HepG2 (cell line): ENCODE measurements at regions not wholly inside any gene's neighbourhood (a gene's known extent, or its start where the extent isn't known, plus 50 kb on each side); places are given as distances from the start of the nearest gene placed in this dataset.
A peak's percentile ranks its signal among the peaks of the same experiment; 100 is the strongest.

Source experiments
- AFF4 ChIP-seq: sonication (generic); formaldehyde crosslinking; IDR thresholded peaks from 2 replicates; pipeline ENCODE4 v1.4.0; 2020; ENCODE audit warnings: missing genetic modification reagents
- CEBPG ChIP-seq: IDR thresholded peaks from 2 replicates; pipeline ENCODE4 v1.6.1; 2016
- CHD2 ChIP-seq: IDR thresholded peaks from 2 replicates; pipeline ENCODE4 v1.6.1; 2011; ENCODE audit warnings: low read depth, low read length, improper control_type of control experiment
- DBP ChIP-seq: sonication (generic); formaldehyde crosslinking; IDR thresholded peaks from 2 replicates; pipeline ENCODE4 v1.4.0; 2020; ENCODE audit warnings: missing genetic modification reagents; ENCODE audit errors: not compliant biosample characterization
- FLYWCH1 ChIP-seq: sonication (generic); formaldehyde crosslinking; IDR thresholded peaks from 2 replicates; pipeline ENCODE4 v1.8.1; 2023; ENCODE audit warnings: mild to moderate bottlenecking, missing genetic modification reagents
- FOXK1 ChIP-seq: sonication (generic); formaldehyde crosslinking; IDR thresholded peaks from 2 replicates; pipeline ENCODE4 v1.4.0; 2020; ENCODE audit warnings: low read depth, missing genetic modification reagents, borderline replicate concordance
- GPN1 ChIP-seq: sonication (generic); formaldehyde crosslinking; IDR thresholded peaks from 2 replicates; pipeline ENCODE4 v1.5.1; 2020; ENCODE audit warnings: missing genetic modification reagents, borderline replicate concordance
- IRF2 ChIP-seq: IDR thresholded peaks from 2 replicates; pipeline ENCODE4 v1.6.1; 2018; ENCODE audit warnings: missing genetic modification reagents, missing compliant biosample characterization
- KAT2B ChIP-seq: fragments of 150-350 bp; IDR thresholded peaks from 2 replicates; pipeline ENCODE4 v1.6.1; 2014; ENCODE audit warnings: low read depth, low read length, borderline replicate concordance
- KLF9 ChIP-seq: IDR thresholded peaks from 2 replicates; pipeline ENCODE4 v1.6.1; 2016; ENCODE audit warnings: low read depth
- NBN ChIP-seq: fragments of 450-650 bp; conservative IDR thresholded peaks from 2 replicates; pipeline ENCODE4 v1.6.1; 2017
- NCOA1 ChIP-seq: sonication (generic); formaldehyde crosslinking; IDR thresholded peaks from 2 replicates; pipeline ENCODE4 v1.9.0; 2021; ENCODE audit warnings: missing genetic modification reagents
- PITX1 ChIP-seq: sonication (generic); formaldehyde crosslinking; IDR thresholded peaks from 2 replicates; pipeline ENCODE4 v1.5.1; 2020; ENCODE audit warnings: mild to moderate bottlenecking, missing genetic modification reagents
- POLR2A ChIP-seq, 2 experiments: IDR thresholded peaks; 2 replicates each; pipeline ENCODE4 v1.6.1; 2011; ENCODE audit warnings: low read depth in 2 of 2, low read length in 2 of 2, mild to moderate bottlenecking in 1 of 2, moderate library complexity in 1 of 2; ENCODE audit not compliant: insufficient read depth in 1 of 2
- POLR2AphosphoS5 ChIP-seq: IDR thresholded peaks from 2 replicates; pipeline ENCODE4 v1.6.1; 2012; ENCODE audit warnings: low read depth, low read length
- RARA ChIP-seq: IDR thresholded peaks from 2 replicates; pipeline ENCODE4 v1.6.1; 2016; ENCODE audit warnings: missing genetic modification reagents, missing compliant biosample characterization
- RBM22 ChIP-seq: fragments of 200-400 bp; formaldehyde crosslinking; optimal IDR thresholded peaks from 2 replicates; pipeline ENCODE3; 2017; ENCODE audit warnings: mild to moderate bottlenecking, low read length, moderate library complexity
- SIN3B ChIP-seq: fragments of 150-350 bp; IDR thresholded peaks from 2 replicates; pipeline ENCODE4 v1.6.1; 2014; ENCODE audit warnings: low read length
- YY1 ChIP-seq: IDR thresholded peaks from 2 replicates; pipeline ENCODE4 v1.6.1; 2011; ENCODE audit warnings: low read length, low read depth, moderate library complexity, mild to moderate bottlenecking; ENCODE audit not compliant: insufficient read depth, insufficient replicate concordance
- ZFX ChIP-seq: sonication (generic); formaldehyde crosslinking; IDR thresholded peaks from 2 replicates; pipeline ENCODE4 v1.4.0; 2020; ENCODE audit warnings: mild to moderate bottlenecking, low read depth, missing genetic modification reagents, moderate library complexity
- ZNF276 ChIP-seq: sonication (generic); formaldehyde crosslinking; IDR thresholded peaks from 2 replicates; pipeline ENCODE4 v1.4.0; 2020; ENCODE audit warnings: mild to moderate bottlenecking, low read depth, missing genetic modification reagents
- ZNF558 ChIP-seq: sonication (generic); formaldehyde crosslinking; IDR thresholded peaks from 2 replicates; pipeline ENCODE4 v1.9.0; 2022; ENCODE audit warnings: mild to moderate bottlenecking, missing genetic modification reagents, borderline replicate concordance
- ZNF720 ChIP-seq: sonication (generic); formaldehyde crosslinking; IDR thresholded peaks from 2 replicates; pipeline ENCODE4 v1.4.0; 2020; ENCODE audit warnings: missing genetic modification reagents
- ZNF768 ChIP-seq: sonication (generic); formaldehyde crosslinking; IDR thresholded peaks from 2 replicates; pipeline ENCODE4 v1.4.0; 2020; ENCODE audit warnings: missing genetic modification reagents
- ZNF775 ChIP-seq: sonication (generic); formaldehyde crosslinking; IDR thresholded peaks from 2 replicates; pipeline ENCODE4 v1.4.0; 2020; ENCODE audit warnings: missing genetic modification reagents, mild to moderate bottlenecking, moderate library complexity, borderline replicate concordance
- ZZZ3 ChIP-seq: sonication (generic); formaldehyde crosslinking; IDR thresholded peaks from 2 replicates; pipeline ENCODE4 v1.4.0; 2020; ENCODE audit warnings: missing genetic modification reagents, mild to moderate bottlenecking, borderline replicate concordance

GRCh38 chr1:10936998-10937901 lies 75.2 kb upstream of the TARDBP start (continued):
- TF ChIP-seq DBP (CRISPR knock-in tag) = no peak
- no peak for TF ChIP-seq ZNF775 (CRISPR knock-in tag)
- no peak for TF ChIP-seq POLR2AphosphoS5
- TF ChIP-seq CEBPG = no peak
- no peak for TF ChIP-seq NCOA1 (CRISPR knock-in tag)
- TF ChIP-seq KLF9 = no peak
- no peak for TF ChIP-seq AFF4 (CRISPR knock-in tag)
- TF ChIP-seq ZNF558 (CRISPR knock-in tag) = 0 out of 2 replicates have a peak, but pooled peaks have one; percentile 38
- peak; percentile 82 for TF ChIP-seq ZFX (CRISPR knock-in tag)
- TF ChIP-seq KAT2B = no peak
- no peak for TF ChIP-seq SIN3B
- peak; percentile 50; the same call in 1 of the 2 replicates for TF ChIP-seq RARA (CRISPR knock-in tag)
- TF ChIP-seq ZNF768 (CRISPR knock-in tag) = peak; percentile 11; the same call in 1 of the 2 replicates
- no peak for TF ChIP-seq ZNF276 (CRISPR knock-in tag)
- no peak for TF ChIP-seq RBM22
- no peak for TF ChIP-seq FLYWCH1
- no peak for TF ChIP-seq PITX1
- TF ChIP-seq GPN1 (CRISPR knock-in tag) = no peak
- no peak for TF ChIP-seq ZZZ3 (CRISPR knock-in tag)
- no peak for TF ChIP-seq CHD2
- no peak for TF ChIP-seq POLR2A (IDR thresholded peaks at IDR 0.05; ENCODE audit: insufficient read depth in 1 of 2, low read depth in 2 of 2, low read length in 2 of 2)
- no peak for TF ChIP-seq YY1
- TF ChIP-seq NBN = no peak
- TF ChIP-seq FOXK1 (CRISPR knock-in tag) = no peak
- 0 out of 2 replicates have a peak, but pooled peaks have one; percentile 42 for TF ChIP-seq IRF2 (CRISPR knock-in tag)
- TF ChIP-seq ZNF720 (CRISPR knock-in tag) = no peak
